CD14-positive monocyte (primary cell): ENCODE measurements at regions not wholly inside any gene's neighbourhood (a gene's known extent, or its start where the extent isn't known, plus 50 kb on each side); places are given as distances from the start of the nearest gene placed in this dataset.

Experiments used
- DNase-seq, 3 donors: peaks; one replicate each; pipeline ENCODE4 v3.0.0-alpha.2; 2011 to 2022
- H2AFZ ChIP-seq: 2 replicates; pipeline ENCODE4 v1.6.0; 2012; ENCODE audit warnings: mild to moderate bottlenecking, low read depth, low read length, inconsistent platforms; ENCODE audit not compliant: insufficient read depth, poor library complexity, severe bottlenecking
- H3K27ac ChIP-seq, 2 donors: 1 replicate in 1 of 2; 2 replicates in 1 of 2; pipeline ENCODE4 v1.5.1; 2012 to 2013; ENCODE audit warnings: low read length in 2 of 2, control low read depth in 1 of 2, inconsistent platforms in 1 of 2, low read depth in 1 of 2, mild to moderate bottlenecking in 1 of 2
- H3K27me3 ChIP-seq, 2 donors: one replicate each; pipeline versions ENCODE4 v1.6.0 to v1.6.1; 2011 to 2013; ENCODE audit warnings: low read length in 2 of 2; ENCODE audit not compliant: control insufficient read depth in 2 of 2, insufficient read depth in 2 of 2
- H3K36me3 ChIP-seq, 2 donors: replicated peaks in 1 of 2; 1 replicate in 1 of 2; 2 replicates in 1 of 2; pipeline versions ENCODE4 v1.5.1 to v1.6.1; 2012 to 2013; ENCODE audit warnings: low read length in 2 of 2, control low read depth in 1 of 2, inconsistent platforms in 1 of 2, mild to moderate bottlenecking in 1 of 2; ENCODE audit not compliant: insufficient read depth in 2 of 2, control insufficient read depth in 1 of 2
- H3K4me1 ChIP-seq, 2 donors: 1 replicate in 1 of 2; 2 replicates in 1 of 2; pipeline versions ENCODE4 v1.5.1 to v1.6.1; 2012 to 2013; ENCODE audit warnings: low read length in 2 of 2, control low read depth in 1 of 2, inconsistent platforms in 1 of 2, mild to moderate bottlenecking in 1 of 2, moderate library complexity in 1 of 2; ENCODE audit not compliant: insufficient read depth in 2 of 2, control insufficient read depth in 1 of 2
- H3K4me2 ChIP-seq: replicated peaks from 2 replicates; pipeline ENCODE3; 2012; ENCODE audit warnings: low read length, moderate library complexity, mild to moderate bottlenecking; ENCODE audit not compliant: poor library complexity, severe bottlenecking; ENCODE audit errors: extremely low read depth
- H3K4me3 ChIP-seq, 3 experiments: fragments of 200-600 bp in 1 of 3; sonication (generic) in 1 of 3; replicated peaks in 1 of 3; 1 replicate in 2 of 3; 2 replicates in 1 of 3; pipeline ENCODE4 v1.5.1; 2011 to 2013; ENCODE audit warnings: low read length in 3 of 3, mild to moderate bottlenecking in 3 of 3, control low read depth in 2 of 3, low read depth in 2 of 3, inconsistent platforms in 1 of 3, moderate library complexity in 1 of 3
- H3K79me2 ChIP-seq: 2 replicates; pipeline ENCODE4 v1.6.0; 2012; ENCODE audit warnings: mild to moderate bottlenecking, control low read depth, inconsistent platforms, low read length, moderate library complexity; ENCODE audit not compliant: insufficient read depth
- H3K9ac ChIP-seq: 2 replicates; pipeline ENCODE4 v1.6.0; 2017; ENCODE audit warnings: low read length, mild to moderate bottlenecking; ENCODE audit not compliant: insufficient read depth, poor library complexity, severe bottlenecking
- H3K9me3 ChIP-seq, 2 donors: replicated peaks in 1 of 2; 1 replicate in 1 of 2; 2 replicates in 1 of 2; pipeline versions ENCODE4 v1.5.1 to v1.6.1; 2012 to 2013; ENCODE audit warnings: low read length in 2 of 2, control low read depth in 1 of 2; ENCODE audit not compliant: control insufficient read depth in 1 of 2, insufficient read depth in 1 of 2
- H4K20me1 ChIP-seq: 2 replicates; pipeline ENCODE4 v1.6.0; 2012; ENCODE audit warnings: mild to moderate bottlenecking, low read length, control low read depth, moderate library complexity; ENCODE audit not compliant: insufficient read depth
- H3K27ac Mint-ChIP-seq, 7 donors: one replicate each; pipeline ENCODE4 v1.8.0; 2020; ENCODE audit warnings: mild to moderate bottlenecking in 7 of 7, mixed read lengths in 7 of 7, moderate library complexity in 6 of 7, inconsistent platforms in 2 of 7
- H3K27me3 Mint-ChIP-seq, 3 donors: one replicate each; pipeline ENCODE4 v1.8.0; 2021 to 2022; ENCODE audit warnings: low read depth in 3 of 3, mild to moderate bottlenecking in 3 of 3, mixed read lengths in 3 of 3, moderate library complexity in 3 of 3, inconsistent platforms in 1 of 3
- H3K36me3 Mint-ChIP-seq, 2 donors: one replicate each; pipeline ENCODE4 v1.8.0; 2020; ENCODE audit warnings: mixed read lengths in 2 of 2, inconsistent platforms in 1 of 2, mild to moderate bottlenecking in 1 of 2
- H3K4me1 Mint-ChIP-seq: one replicate; pipeline ENCODE4 v1.8.0; 2020; ENCODE audit warnings: mild to moderate bottlenecking, mixed read lengths
- H3K4me3 Mint-ChIP-seq, 2 donors: one replicate each; pipeline ENCODE4 v1.8.0; 2020; ENCODE audit warnings: mild to moderate bottlenecking in 2 of 2, mixed read lengths in 2 of 2, moderate library complexity in 1 of 2
- H3K9me3 Mint-ChIP-seq, 7 donors: one replicate each; pipeline ENCODE4 v1.8.0; 2020 to 2022; ENCODE audit warnings: mixed read lengths in 7 of 7, mild to moderate bottlenecking in 6 of 7, moderate library complexity in 6 of 7, inconsistent platforms in 2 of 7
- WGBS: methylation state at CpG from one replicate; pipeline ENCODE4 v1.1.5; 2013; ENCODE audit warnings: missing lambda C conversion rate; ENCODE audit not compliant: insufficient coverage; 5-methylcytosine and 5-hydroxymethylcytosine counted together
- intact Hi-C, 2 donors: fragments of 100-400 bp; cut with micrococcal nuclease; formaldehyde crosslinking; loops; one replicate each; pipeline versions ENCODE4 v1.15.0 to v1.15.1; 2023
- TF ChIP-seq, protein P1 (sequence below): fragments of 200-600 bp; IDR thresholded peaks from one replicate; pipeline ENCODE4 v1.8.0; 2022; ENCODE audit warnings: antibody characterized with exemption, mild to moderate bottlenecking

DNA sequence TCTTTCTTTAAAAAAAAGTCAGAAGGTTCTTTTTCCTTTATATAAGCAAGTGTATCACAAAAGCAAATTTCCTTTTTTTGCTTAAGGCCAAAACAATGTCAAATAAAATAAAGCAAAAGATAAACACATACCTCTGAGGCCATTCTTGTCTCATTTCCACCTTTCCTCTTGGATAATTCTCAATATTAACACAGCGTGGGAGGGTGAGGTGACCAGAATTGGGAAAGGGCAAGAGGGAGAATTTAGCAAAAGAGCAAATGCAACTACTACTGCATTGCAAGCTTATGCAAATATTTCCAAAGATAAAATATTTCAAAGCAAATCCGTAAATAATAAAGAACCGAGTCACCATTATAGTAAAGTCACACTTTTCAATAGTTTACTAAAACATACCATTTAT lies 153.4 kb upstream of the PSMD7 start:
- H3K4me2 ChIP-seq = no peak overlapping the region
- no CpG with 5 or more reads among the region's 3 CpGs for WGBS
- no peak overlapping the region for H3K27ac ChIP-seq
- no peaks in the 10 kb centered on the region for H4K20me1 ChIP-seq
- no peaks in the 10 kb centered on the region for H3K4me1 ChIP-seq
- no peaks in the 10 kb centered on the region for H3K36me3 Mint-ChIP-seq
- no peaks in the 10 kb centered on the region for H3K79me2 ChIP-seq
- H3K9me3 ChIP-seq = peaks cover 0 to 12% of the 10 kb centered on the region in 2 donors
- no peak overlapping the region for H3K4me3 ChIP-seq
- peaks cover 2 to 16% (median 8%) of the 10 kb centered on the region in 7 donors for H3K9me3 Mint-ChIP-seq
- H3K9ac ChIP-seq = no peak overlapping the region
- TF ChIP-seq, protein P1, sequence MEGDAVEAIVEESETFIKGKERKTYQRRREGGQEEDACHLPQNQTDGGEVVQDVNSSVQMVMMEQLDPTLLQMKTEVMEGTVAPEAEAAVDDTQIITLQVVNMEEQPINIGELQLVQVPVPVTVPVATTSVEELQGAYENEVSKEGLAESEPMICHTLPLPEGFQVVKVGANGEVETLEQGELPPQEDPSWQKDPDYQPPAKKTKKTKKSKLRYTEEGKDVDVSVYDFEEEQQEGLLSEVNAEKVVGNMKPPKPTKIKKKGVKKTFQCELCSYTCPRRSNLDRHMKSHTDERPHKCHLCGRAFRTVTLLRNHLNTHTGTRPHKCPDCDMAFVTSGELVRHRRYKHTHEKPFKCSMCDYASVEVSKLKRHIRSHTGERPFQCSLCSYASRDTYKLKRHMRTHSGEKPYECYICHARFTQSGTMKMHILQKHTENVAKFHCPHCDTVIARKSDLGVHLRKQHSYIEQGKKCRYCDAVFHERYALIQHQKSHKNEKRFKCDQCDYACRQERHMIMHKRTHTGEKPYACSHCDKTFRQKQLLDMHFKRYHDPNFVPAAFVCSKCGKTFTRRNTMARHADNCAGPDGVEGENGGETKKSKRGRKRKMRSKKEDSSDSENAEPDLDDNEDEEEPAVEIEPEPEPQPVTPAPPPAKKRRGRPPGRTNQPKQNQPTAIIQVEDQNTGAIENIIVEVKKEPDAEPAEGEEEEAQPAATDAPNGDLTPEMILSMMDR = no peak
- H3K36me3 ChIP-seq = no peaks in the 10 kb centered on the region
- no peaks in the 10 kb centered on the region for H3K27me3 ChIP-seq
- intact Hi-C loops = no loop called here
- H2AFZ ChIP-seq = no peak overlapping the region
- H3K4me3 Mint-ChIP-seq = no peak overlapping the region
- peaks cover 1 to 2% (median 2%) of the 10 kb centered on the region in 3 donors for H3K27me3 Mint-ChIP-seq
- H3K4me1 Mint-ChIP-seq = no peaks in the 10 kb centered on the region
- no peak for DNase-seq
- no peak overlapping the region for H3K27ac Mint-ChIP-seq

DNA sequence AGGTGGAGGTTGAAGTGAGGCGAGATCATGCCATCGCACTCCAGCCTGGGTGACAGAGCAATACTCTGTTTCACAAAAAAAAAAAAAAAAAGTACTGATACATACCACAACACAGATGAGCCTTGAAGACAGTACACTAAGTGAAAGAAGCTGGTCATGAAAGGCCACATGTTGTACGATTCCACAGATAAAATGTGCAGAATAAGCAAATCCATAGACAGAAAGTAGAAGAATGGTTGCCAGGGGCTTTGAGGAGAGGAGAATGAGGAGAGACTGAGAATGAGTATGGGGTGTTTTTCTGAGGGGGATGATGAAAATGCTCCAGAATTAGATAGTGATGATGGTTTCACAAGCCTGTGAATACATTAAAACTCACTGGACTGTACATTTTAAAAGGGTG lies 155.6 kb upstream of the PSMD7 start:
- H3K4me3 ChIP-seq = no peak overlapping the region
- Mint-ChIP-seq H3K4me3 (no peak overlapping the region), H3K36me3 (no peaks in the 10 kb centered on the region), H3K4me1 (no peaks in the 10 kb centered on the region), H3K27ac (no peak overlapping the region), H3K27me3 (peaks cover 0 to 2% (median 2%) of the 10 kb centered on the region in 3 donors), H3K9me3 (peaks cover 2 to 16% (median 12%) of the 10 kb centered on the region in 7 donors)
- H3K4me1 ChIP-seq = no peaks in the 10 kb centered on the region
- H3K9me3 ChIP-seq = peaks cover 0 to 12% of the 10 kb centered on the region in 2 donors
- H2AFZ ChIP-seq = no peak overlapping the region
- WGBS = 71% methylated on average over 1 of the region's 3 CpGs
- intact Hi-C loops = no loop called here
- no peak overlapping the region for H3K4me2 ChIP-seq
- no peak for DNase-seq
- TF ChIP-seq, protein P1 = no peak
- no peaks in the 10 kb centered on the region for H3K79me2 ChIP-seq
- H3K36me3 ChIP-seq = no peaks in the 10 kb centered on the region
- H3K27me3 ChIP-seq = no peaks in the 10 kb centered on the region
- H4K20me1 ChIP-seq = no peaks in the 10 kb centered on the region
- no peak overlapping the region for H3K27ac ChIP-seq
- H3K9ac ChIP-seq = no peak overlapping the region
